ENCODE measurements at regions not wholly inside any gene's neighbourhood (a gene's known extent, or its start where the extent isn't known, plus 50 kb on each side); places are given as distances from the start of the nearest gene placed in this dataset.

GRCh38 chr9:29208670-29209069 is 1635.4 kb upstream of the C9orf72 start:
- Histone ChIP-seq H3F3A (ENCODE audit: low read depth) (peaks cover 13% of the 10 kb centered on the region), H3K9me3 (ENCODE audit: low read depth) (no peaks in the 10 kb centered on the region), H3K27me3 (peaks cover 42% of the 10 kb centered on the region), H2AFZ (replicated peaks) (no peak overlapping the region), H3K27ac (no peak overlapping the region), H3K9ac (no peak overlapping the region), H3K4me2 (no peak overlapping the region), H3K4me1 (no peaks in the 10 kb centered on the region), H3K4me3 (no peak overlapping the region), H3K79me2 (ENCODE audit: low read depth) (no peaks in the 10 kb centered on the region), H3K36me3 (no peaks in the 10 kb centered on the region), H4K20me1 (ENCODE audit: low read depth) (no peaks in the 10 kb centered on the region)
- Mint-ChIP-seq H3K27ac (no peak overlapping the region), H3K4me1 (peaks cover 8% of the 10 kb centered on the region), H3K4me3 (no peak overlapping the region), H3K27me3 (ENCODE audit: insufficient read depth, low read depth) (peaks cover 13% of the 10 kb centered on the region), H3K36me3 (no peaks in the 10 kb centered on the region), H3K9me3 (no peaks in the 10 kb centered on the region)
- TF ChIP-seq EZH2 (IDR thresholded peaks at IDR 0.05) (no peak), CTCF (IDR thresholded peaks at IDR 0.05) (peak; percentile 21), EZH2phosphoT487 (IDR thresholded peaks at IDR 0.05) (no peak)
- no peak for DNase-seq (ENCODE audit: low spot score)

- H3K27ac ChIP-seq: no peak overlapping the region
- no peaks in the 10 kb centered on the region for H3K36me3 ChIP-seq
- Mint-ChIP-seq H3K4me3 (no peak overlapping the region), H3K9me3 (no peaks in the 10 kb centered on the region), H3K36me3 (no peaks in the 10 kb centered on the region), H3K4me1 (peaks cover 8% of the 10 kb centered on the region), H3K27me3 (ENCODE audit: insufficient read depth, low read depth) (peaks cover 21% of the 10 kb centered on the region), H3K27ac (no peak overlapping the region)
- H4K20me1 ChIP-seq (ENCODE audit: low read depth): no peaks in the 10 kb centered on the region
- H3K4me2 ChIP-seq: no peak overlapping the region
- peaks cover 23% of the 10 kb centered on the region for H3F3A ChIP-seq (ENCODE audit: low read depth)
- no peaks in the 10 kb centered on the region for H3K79me2 ChIP-seq (ENCODE audit: low read depth)
- H3K4me3 ChIP-seq: no peak overlapping the region
- no peak for TF ChIP-seq EZH2 (IDR thresholded peaks at IDR 0.05)
- H2AFZ ChIP-seq (replicated peaks): no peak overlapping the region
- H3K4me1 ChIP-seq: no peaks in the 10 kb centered on the region
- no peak for DNase-seq (ENCODE audit: low spot score)
- H3K9me3 ChIP-seq (ENCODE audit: low read depth): no peaks in the 10 kb centered on the region
- H3K27me3 ChIP-seq: peaks cover 50% of the 10 kb centered on the region
- H3K9ac ChIP-seq: no peak overlapping the region
Measured at GRCh38 chr9:29209748-29210291, 1636.5 kb upstream of the C9orf72 start.

- H3K4me1 ChIP-seq: no peaks in the 10 kb centered on the region
- peak overlapping the region; percentile 90 for H3K4me2 ChIP-seq
- no peaks in the 10 kb centered on the region for H3K9me3 ChIP-seq (ENCODE audit: low read depth)
Measured at GRCh38 chr9:29211003-29211579, 1637.8 kb upstream of the C9orf72 start.

More at GRCh38 chr9:29211003-29211579, 1637.8 kb upstream of the C9orf72 start:
- no peak overlapping the region for H2AFZ ChIP-seq (replicated peaks)
- Mint-ChIP-seq H3K4me3 (peak overlapping the region; percentile 87), H3K27me3 (ENCODE audit: insufficient read depth, low read depth) (peaks cover 32% of the 10 kb centered on the region), H3K27ac (no peak overlapping the region), H3K36me3 (no peaks in the 10 kb centered on the region), H3K9me3 (no peaks in the 10 kb centered on the region), H3K4me1 (peaks cover 13% of the 10 kb centered on the region)
- H3K27me3 ChIP-seq: peaks cover 63% of the 10 kb centered on the region
- H3K4me3 ChIP-seq: peak overlapping the region; percentile 63
- no peak overlapping the region for H3K27ac ChIP-seq
- H3K9ac ChIP-seq: no peak overlapping the region
- H3K36me3 ChIP-seq: no peaks in the 10 kb centered on the region
- no peaks in the 10 kb centered on the region for H3K79me2 ChIP-seq (ENCODE audit: low read depth)
- TF ChIP-seq EZH2 (IDR thresholded peaks at IDR 0.05) (no peak), CTCF (IDR thresholded peaks at IDR 0.05) (no peak), EZH2phosphoT487 (IDR thresholded peaks at IDR 0.05) (no peak)
- H3F3A ChIP-seq (ENCODE audit: low read depth): peaks cover 25% of the 10 kb centered on the region
- no peaks in the 10 kb centered on the region for H4K20me1 ChIP-seq (ENCODE audit: low read depth)
- no peak for DNase-seq (ENCODE audit: low spot score)

Measured in neural progenitor cell (in vitro differentiated cells).